Psoas muscle (tissue), 7 donors: ENCODE measurements at regions not wholly inside any gene's neighbourhood (a gene's known extent, or its start where the extent isn't known, plus 50 kb on each side); places are given as distances from the start of the nearest gene placed in this dataset.

Experiments
- ATAC-seq, 4 donors: fragments of 200-7000 bp; cut with Tn5 transposase; one replicate each; pipeline ENCODE4 v1.9.1; 2020; ENCODE audit warnings: moderate library complexity in 3 of 4, mild to moderate bottlenecking in 2 of 4
- DNase-seq, 2 donors: peaks; one replicate each; pipeline ENCODE4 v3.0.0-alpha.2; 2020
- H3K27ac ChIP-seq: fragments of 200-600 bp; one replicate; pipeline ENCODE4 v1.8.0; 2022
- H3K27me3 ChIP-seq, 3 donors: fragments of 200-600 bp in 1 of 3; one replicate each; pipeline versions ENCODE4 v1.6.1 to v1.8.0; 2013 to 2022; ENCODE audit warnings: low read length in 2 of 3, mild to moderate bottlenecking in 2 of 3, moderate library complexity in 1 of 3; ENCODE audit not compliant: insufficient read depth in 3 of 3
- H3K36me3 ChIP-seq, 2 donors: fragments of 200-600 bp in 1 of 2; one replicate each; pipeline versions ENCODE4 v1.6.1 to v1.8.0; 2013 to 2022; ENCODE audit warnings: low read depth in 1 of 2, mild to moderate bottlenecking in 1 of 2, moderate library complexity in 1 of 2; ENCODE audit not compliant: insufficient read depth in 1 of 2
- H3K4me1 ChIP-seq: fragments of 200-600 bp; one replicate; pipeline ENCODE4 v1.8.0; 2022
- H3K4me3 ChIP-seq: fragments of 200-600 bp; one replicate; pipeline ENCODE4 v1.8.0; 2022; ENCODE audit warnings: mild to moderate bottlenecking
- H3K9me3 ChIP-seq: fragments of 200-600 bp; one replicate; pipeline ENCODE4 v1.8.0; 2022
- WGBS, 3 donors: extraction: QIAGEN DNeasy Blood & Tissue Kit; methylation state at CpG; one replicate each; pipeline versions ENCODE4 v1.1.6 to v1.1.7; 2013; 5-methylcytosine and 5-hydroxymethylcytosine counted together
- intact Hi-C, 2 donors: fragments of 100-400 bp; cut with DNase I; formaldehyde crosslinking; loops; one replicate each; pipeline versions ENCODE4 v1.11.0 to v1.14.2; 2022
- TF ChIP-seq, protein P1 (sequence below): fragments of 200-600 bp; IDR thresholded peaks from one replicate; pipeline ENCODE4 v1.8.0; 2022; ENCODE audit warnings: antibody characterized with exemption
- donor health status: healthy with polysubstance abuse.
- donor health status: DM: no; HTN: no; CAD: no; lungs with moderate emphysema.
- donor health status: Bipolar disorder and iron deficiency.
- donor health status: healthy.
- donor health status: DM: yes; HTN: yes; CAD: no.
- donor health status: DM: no; HTN: no; CAD: no.
- donor health status: DM: yes; HTN: yes; CAD: no.

DNA sequence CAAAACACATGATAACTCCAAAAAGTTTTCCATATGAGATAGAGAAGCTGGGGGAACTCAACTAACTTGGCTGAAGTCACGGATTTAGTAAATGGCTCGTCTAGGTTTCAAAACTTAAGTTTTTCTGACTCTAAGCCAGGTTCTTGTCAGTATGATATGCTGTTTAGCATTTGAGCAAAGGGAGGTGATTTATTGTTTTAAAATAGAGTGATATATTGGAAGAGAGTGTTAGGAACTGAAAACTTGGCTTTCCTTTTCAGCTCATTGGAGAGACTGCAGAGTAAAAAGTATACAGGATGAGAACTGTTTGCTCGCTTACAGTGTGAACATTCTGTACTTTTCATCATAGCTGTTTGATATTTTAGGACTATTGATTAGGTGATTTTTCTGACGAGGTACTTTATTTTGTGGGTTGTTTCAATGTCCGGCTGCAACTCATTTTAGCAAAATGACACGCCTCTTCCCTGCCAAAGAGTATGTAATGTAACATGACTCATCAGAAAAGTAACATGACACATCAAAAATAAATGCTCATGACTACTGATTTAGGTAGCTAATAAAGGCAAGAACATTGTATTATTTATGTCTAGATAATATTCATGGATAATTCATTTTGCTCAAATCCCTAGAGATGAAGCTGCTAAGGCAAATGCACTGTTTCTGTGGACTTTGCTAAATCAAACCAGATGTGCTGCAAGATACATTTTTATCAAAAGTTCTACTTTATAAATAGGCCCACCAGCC lies 355.1 kb downstream of the GPATCH2 start:
- no peaks in the 10 kb centered on the region for H3K36me3 ChIP-seq
- ATAC-seq (no peak), DNase-seq (no peak)
- no peaks in the 10 kb centered on the region for H3K4me1 ChIP-seq
- TF ChIP-seq, protein P1, sequence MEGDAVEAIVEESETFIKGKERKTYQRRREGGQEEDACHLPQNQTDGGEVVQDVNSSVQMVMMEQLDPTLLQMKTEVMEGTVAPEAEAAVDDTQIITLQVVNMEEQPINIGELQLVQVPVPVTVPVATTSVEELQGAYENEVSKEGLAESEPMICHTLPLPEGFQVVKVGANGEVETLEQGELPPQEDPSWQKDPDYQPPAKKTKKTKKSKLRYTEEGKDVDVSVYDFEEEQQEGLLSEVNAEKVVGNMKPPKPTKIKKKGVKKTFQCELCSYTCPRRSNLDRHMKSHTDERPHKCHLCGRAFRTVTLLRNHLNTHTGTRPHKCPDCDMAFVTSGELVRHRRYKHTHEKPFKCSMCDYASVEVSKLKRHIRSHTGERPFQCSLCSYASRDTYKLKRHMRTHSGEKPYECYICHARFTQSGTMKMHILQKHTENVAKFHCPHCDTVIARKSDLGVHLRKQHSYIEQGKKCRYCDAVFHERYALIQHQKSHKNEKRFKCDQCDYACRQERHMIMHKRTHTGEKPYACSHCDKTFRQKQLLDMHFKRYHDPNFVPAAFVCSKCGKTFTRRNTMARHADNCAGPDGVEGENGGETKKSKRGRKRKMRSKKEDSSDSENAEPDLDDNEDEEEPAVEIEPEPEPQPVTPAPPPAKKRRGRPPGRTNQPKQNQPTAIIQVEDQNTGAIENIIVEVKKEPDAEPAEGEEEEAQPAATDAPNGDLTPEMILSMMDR: no peak
- no peaks in the 10 kb centered on the region for H3K27me3 ChIP-seq
- whole genome bisulfite sequencing, 3 donors: 35 to 53% (median 37%) methylated on average over 6 of the region's 6 CpGs
- H3K27ac ChIP-seq: no peak overlapping the region
- H3K9me3 ChIP-seq: no peaks in the 10 kb centered on the region
- intact Hi-C loops: no loop called here
- no peak overlapping the region for H3K4me3 ChIP-seq

DNA sequence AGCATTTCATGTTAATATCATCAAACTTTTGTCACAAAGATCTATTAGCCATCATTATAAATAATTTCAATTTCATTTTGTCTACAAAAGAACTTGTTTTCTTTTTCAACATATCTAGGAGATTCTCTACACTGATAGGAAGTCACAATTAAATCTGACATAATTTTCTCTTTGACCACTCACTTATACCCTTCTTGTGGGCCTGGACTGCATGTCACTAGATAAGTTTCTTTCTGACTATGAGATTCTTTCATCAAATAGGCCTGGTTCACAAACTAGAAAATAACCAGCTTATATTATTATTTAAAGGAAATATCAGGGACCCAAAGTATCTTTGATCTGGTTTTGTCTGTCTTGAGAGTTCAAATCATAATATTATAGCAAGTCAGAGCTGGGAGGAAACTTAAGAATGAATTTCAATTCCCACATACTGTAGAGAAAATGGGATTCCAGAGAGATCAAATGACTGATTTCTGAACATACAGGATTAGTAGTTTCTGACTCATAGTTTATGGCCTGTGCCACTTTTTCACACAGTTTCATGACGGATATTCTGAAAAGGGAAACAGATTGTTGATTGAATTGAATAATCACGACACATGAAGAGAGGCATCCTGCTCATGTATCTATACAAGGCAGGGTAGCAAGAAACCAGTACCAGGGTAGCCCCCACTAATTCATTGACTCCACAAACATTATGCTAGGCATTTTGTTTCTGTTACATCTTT lies 355.8 kb downstream of the GPATCH2 start:
- Histone ChIP-seq H3K27ac (no peak overlapping the region), H3K4me3 (no peak overlapping the region), H3K9me3 (no peaks in the 10 kb centered on the region), H3K36me3 (no peaks in the 10 kb centered on the region), H3K27me3 (no peaks in the 10 kb centered on the region), H3K4me1 (no peaks in the 10 kb centered on the region)
- 52 to 65% (median 54%) methylated on average over 2 of the region's 2 CpGs for WGBS, 3 donors
- TF ChIP-seq, protein P1: no peak
- no peak for ATAC-seq
- no peak for DNase-seq
- intact Hi-C loops: no loop called here

DNA sequence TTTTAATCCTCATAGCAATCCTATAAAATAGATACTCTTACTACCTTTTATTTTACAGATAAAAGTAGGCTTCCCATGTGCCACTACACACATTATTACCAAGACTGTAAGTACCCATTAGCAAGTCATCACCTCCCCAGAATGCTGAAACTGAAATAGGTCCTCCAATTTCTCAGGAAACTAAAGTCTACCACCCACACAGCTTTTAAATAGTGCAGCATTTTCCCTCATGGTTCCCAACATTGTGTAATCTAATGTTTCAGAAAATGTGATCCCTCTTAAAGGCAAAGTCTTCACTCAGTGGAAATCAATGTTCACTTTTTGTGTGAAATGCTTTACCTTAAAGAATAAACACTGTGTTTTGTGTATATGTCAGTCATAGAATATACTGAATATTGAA lies 356.5 kb downstream of the GPATCH2 start:
- no peak overlapping the region for H3K27ac ChIP-seq
- ATAC-seq: no peak
- intact Hi-C loops: no loop called here

DNA sequence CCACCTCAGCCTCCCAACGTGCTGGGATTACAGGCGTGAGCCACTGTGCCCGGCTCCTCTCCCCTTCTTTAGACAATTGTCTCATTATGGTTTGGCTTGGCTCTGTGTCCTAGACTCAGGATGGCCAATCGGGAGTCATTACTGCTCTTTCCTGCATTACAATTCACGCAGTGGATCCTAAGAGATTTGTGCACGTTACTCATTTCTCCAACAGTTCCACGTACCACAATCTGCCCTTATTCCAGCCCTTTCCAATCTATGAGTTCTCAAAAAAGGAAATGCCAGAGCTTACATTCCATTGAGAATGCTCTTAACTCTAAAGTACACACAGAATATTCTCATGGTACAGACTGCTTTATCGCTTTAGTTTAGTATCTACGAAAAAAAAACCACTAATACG lies 357.0 kb downstream of the GPATCH2 start:
- H3K27ac ChIP-seq: no peak overlapping the region
- H3K9me3 ChIP-seq: no peaks in the 10 kb centered on the region
- TF ChIP-seq, protein P1: no peak
- 85 to 88% (median 87%) methylated on average over 10 of the region's 10 CpGs for WGBS, 3 donors
- ATAC-seq (no peak), DNase-seq (no peak)
- H3K4me1 ChIP-seq: no peaks in the 10 kb centered on the region
- no peaks in the 10 kb centered on the region for H3K36me3 ChIP-seq
- H3K27me3 ChIP-seq: no peaks in the 10 kb centered on the region
- intact Hi-C loops: no loop called here
- H3K4me3 ChIP-seq: no peak overlapping the region

More for the DNA sequence above, 356.5 kb downstream of the GPATCH2 start:
- Histone ChIP-seq H3K9me3 (no peaks in the 10 kb centered on the region), H3K4me1 (no peaks in the 10 kb centered on the region), H3K36me3 (no peaks in the 10 kb centered on the region), H3K27me3 (no peaks in the 10 kb centered on the region), H3K4me3 (no peak overlapping the region)
- DNase-seq: no peak
- TF ChIP-seq, protein P1: no peak
